Neural cell (in vitro differentiated cells): ENCODE measurements at regions not wholly inside any gene's neighbourhood (a gene's known extent, or its start where the extent isn't known, plus 50 kb on each side); places are given as distances from the start of the nearest gene placed in this dataset.

Experiments used
- EP300 ChIP-seq: fragments of 450-650 bp; conservative IDR thresholded peaks from 2 replicates; pipeline ENCODE4 v1.6.1; 2014; ENCODE audit warnings: antibody characterized with exemption, mild to moderate bottlenecking, moderate library complexity; ENCODE audit not compliant: poor library complexity, severe bottlenecking
- EZH2 ChIP-seq: fragments of 200-600, 300-800 bp; shearing (Covaris generic), sonication (generic); IDR thresholded peaks from 2 replicates; pipeline ENCODE4 v1.6.1; 2014; ENCODE audit warnings: antibody characterized with exemption, low read length, borderline replicate concordance, mild to moderate bottlenecking; ENCODE audit not compliant: insufficient read depth, poor library complexity, severe bottlenecking
- POLR2AphosphoS5 ChIP-seq: IDR thresholded peaks from 2 replicates; pipeline ENCODE4 v1.6.1; 2012
- SMC3 ChIP-seq: fragments of 450-650 bp; conservative IDR thresholded peaks from 2 replicates; pipeline ENCODE4 v1.6.1; 2014; ENCODE audit warnings: antibody characterized with exemption, mild to moderate bottlenecking, moderate library complexity; ENCODE audit not compliant: poor library complexity
- TAF1 ChIP-seq: IDR thresholded peaks from 2 replicates; pipeline ENCODE4 v1.6.1; 2012; ENCODE audit warnings: low read depth
- TF ChIP-seq, protein P1 (sequence below): fragments of 450-650 bp; IDR thresholded peaks from 2 replicates; pipeline ENCODE4 v1.5.1; 2014; ENCODE audit warnings: antibody characterized with exemption, mild to moderate bottlenecking, moderate library complexity; ENCODE audit not compliant: poor library complexity, severe bottlenecking
- TF ChIP-seq, protein P2 (sequence below): IDR thresholded peaks from 2 replicates; pipeline ENCODE4 v1.6.1; 2012; ENCODE audit warnings: borderline replicate concordance

DNA sequence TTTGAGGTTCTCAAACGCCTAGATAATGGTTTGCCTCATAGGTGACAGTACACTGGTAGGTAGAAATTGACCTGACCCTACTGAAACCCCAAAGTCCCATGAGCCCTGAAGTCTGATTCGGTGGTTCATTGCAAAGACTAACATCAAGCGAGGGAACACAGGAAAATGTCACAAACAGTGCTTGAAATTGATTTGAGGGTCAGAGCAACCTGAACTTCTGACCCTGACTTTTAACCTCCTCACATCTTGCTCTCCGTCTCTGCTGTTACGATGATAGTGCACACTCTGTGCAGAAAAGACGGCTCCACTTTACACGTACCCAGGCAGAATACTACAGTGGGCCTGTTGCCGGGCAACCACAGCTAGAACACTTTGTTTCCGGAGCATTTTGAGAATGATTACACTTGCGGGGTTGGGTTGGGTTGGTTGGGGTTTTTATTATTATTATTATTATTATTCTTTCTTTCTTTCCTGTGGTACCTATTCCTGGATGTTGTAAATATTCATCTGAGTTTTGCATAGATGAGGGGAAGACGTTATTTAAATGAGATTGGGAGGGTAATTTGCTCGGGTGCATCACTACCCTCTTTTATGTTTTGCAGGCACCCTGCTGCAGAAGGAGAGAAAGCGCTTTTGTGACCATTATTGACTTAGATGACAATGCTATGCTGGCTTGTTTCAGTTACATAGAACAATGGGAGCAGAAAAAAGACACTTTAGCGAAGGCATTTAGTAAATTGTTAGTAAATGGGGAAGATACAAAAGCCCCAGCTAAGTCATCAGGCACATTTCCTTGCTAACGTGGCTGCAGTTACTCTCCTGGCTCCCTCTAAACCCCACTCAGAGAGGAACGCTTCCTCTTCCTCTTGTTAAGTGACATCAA, 438.1 kb upstream of the NRP1 start:
- TF ChIP-seq SMC3 (peak; percentile 19), POLR2AphosphoS5 (peak; percentile 20), EZH2 (no peak), TAF1 (no peak), EP300 (no peak)
- TF ChIP-seq, protein P1, sequence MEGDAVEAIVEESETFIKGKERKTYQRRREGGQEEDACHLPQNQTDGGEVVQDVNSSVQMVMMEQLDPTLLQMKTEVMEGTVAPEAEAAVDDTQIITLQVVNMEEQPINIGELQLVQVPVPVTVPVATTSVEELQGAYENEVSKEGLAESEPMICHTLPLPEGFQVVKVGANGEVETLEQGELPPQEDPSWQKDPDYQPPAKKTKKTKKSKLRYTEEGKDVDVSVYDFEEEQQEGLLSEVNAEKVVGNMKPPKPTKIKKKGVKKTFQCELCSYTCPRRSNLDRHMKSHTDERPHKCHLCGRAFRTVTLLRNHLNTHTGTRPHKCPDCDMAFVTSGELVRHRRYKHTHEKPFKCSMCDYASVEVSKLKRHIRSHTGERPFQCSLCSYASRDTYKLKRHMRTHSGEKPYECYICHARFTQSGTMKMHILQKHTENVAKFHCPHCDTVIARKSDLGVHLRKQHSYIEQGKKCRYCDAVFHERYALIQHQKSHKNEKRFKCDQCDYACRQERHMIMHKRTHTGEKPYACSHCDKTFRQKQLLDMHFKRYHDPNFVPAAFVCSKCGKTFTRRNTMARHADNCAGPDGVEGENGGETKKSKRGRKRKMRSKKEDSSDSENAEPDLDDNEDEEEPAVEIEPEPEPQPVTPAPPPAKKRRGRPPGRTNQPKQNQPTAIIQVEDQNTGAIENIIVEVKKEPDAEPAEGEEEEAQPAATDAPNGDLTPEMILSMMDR, result no peak
- TF ChIP-seq, protein P2, sequence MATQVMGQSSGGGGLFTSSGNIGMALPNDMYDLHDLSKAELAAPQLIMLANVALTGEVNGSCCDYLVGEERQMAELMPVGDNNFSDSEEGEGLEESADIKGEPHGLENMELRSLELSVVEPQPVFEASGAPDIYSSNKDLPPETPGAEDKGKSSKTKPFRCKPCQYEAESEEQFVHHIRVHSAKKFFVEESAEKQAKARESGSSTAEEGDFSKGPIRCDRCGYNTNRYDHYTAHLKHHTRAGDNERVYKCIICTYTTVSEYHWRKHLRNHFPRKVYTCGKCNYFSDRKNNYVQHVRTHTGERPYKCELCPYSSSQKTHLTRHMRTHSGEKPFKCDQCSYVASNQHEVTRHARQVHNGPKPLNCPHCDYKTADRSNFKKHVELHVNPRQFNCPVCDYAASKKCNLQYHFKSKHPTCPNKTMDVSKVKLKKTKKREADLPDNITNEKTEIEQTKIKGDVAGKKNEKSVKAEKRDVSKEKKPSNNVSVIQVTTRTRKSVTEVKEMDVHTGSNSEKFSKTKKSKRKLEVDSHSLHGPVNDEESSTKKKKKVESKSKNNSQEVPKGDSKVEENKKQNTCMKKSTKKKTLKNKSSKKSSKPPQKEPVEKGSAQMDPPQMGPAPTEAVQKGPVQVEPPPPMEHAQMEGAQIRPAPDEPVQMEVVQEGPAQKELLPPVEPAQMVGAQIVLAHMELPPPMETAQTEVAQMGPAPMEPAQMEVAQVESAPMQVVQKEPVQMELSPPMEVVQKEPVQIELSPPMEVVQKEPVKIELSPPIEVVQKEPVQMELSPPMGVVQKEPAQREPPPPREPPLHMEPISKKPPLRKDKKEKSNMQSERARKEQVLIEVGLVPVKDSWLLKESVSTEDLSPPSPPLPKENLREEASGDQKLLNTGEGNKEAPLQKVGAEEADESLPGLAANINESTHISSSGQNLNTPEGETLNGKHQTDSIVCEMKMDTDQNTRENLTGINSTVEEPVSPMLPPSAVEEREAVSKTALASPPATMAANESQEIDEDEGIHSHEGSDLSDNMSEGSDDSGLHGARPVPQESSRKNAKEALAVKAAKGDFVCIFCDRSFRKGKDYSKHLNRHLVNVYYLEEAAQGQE, result no peak
